Vagina (tissue), 2 donors: ENCODE measurements at regions not wholly inside any gene's neighbourhood (a gene's known extent, or its start where the extent isn't known, plus 50 kb on each side); places are given as distances from the start of the nearest gene placed in this dataset.
"Not testable (repeated sequence)": the region's sequence is repeated elsewhere in the genome, so short reads cannot be mapped to it uniquely, and the experiment has no call there.

Experiments
- DNase-seq, 2 donors: peaks; one replicate each; pipeline ENCODE4 v3.0.0-alpha.2; 2017; ENCODE audit errors: extremely low spot score in 2 of 2
- H3K27ac ChIP-seq: fragments of 200-600 bp; sonication (generic); one replicate; pipeline ENCODE4 v1.5.1; 2019
- H3K27me3 ChIP-seq: fragments of 200-600 bp; sonication (generic); one replicate; pipeline ENCODE4 v1.5.1; 2019
- H3K36me3 ChIP-seq, 2 donors: fragments of 200-600 bp; sonication (generic); one replicate each; pipeline ENCODE4 v1.5.1; 2017 to 2019
- H3K4me1 ChIP-seq: fragments of 200-600 bp; sonication (generic); one replicate; pipeline ENCODE4 v1.5.1; 2019
- H3K4me3 ChIP-seq, 2 donors: fragments of 200-600 bp; sonication (generic); 1 replicate in 1 of 2; 2 replicates in 1 of 2; pipeline ENCODE4 v1.5.1; 2016 to 2019
- H3K9me3 ChIP-seq: fragments of 200-600 bp; sonication (generic); one replicate; pipeline ENCODE4 v1.5.1; 2019
- CTCF ChIP-seq, 3 experiments: fragments of 450-650 bp in 2 of 3; fragments of 200-600 bp in 1 of 3; sonication (generic) in 1 of 3; IDR thresholded peaks; one replicate each; pipeline ENCODE4 v1.5.1; 2017 to 2019; ENCODE audit warnings: antibody characterized with exemption in 3 of 3, mild to moderate bottlenecking in 2 of 3, moderate library complexity in 2 of 3
- POLR2A ChIP-seq, 2 donors: fragments of 450-650 bp; IDR thresholded peaks; one replicate each; pipeline ENCODE4 v1.6.1; 2017; ENCODE audit warnings: antibody characterized with exemption in 2 of 2, mild to moderate bottlenecking in 2 of 2, moderate library complexity in 2 of 2
- POLR2AphosphoS5 ChIP-seq, 2 donors: sonication (generic); formaldehyde crosslinking; IDR thresholded peaks; one replicate each; pipeline ENCODE4 v1.9.0; 2017; ENCODE audit warnings: antibody characterized with exemption in 2 of 2, mild to moderate bottlenecking in 2 of 2, low read depth in 1 of 2; ENCODE audit not compliant: insufficient read depth in 1 of 2
- intact Hi-C: fragments of 100-400 bp; cut with DNase I; formaldehyde crosslinking; loops from one replicate; pipeline ENCODE4 v1.15.1; 2023

- no peaks in the 10 kb centered on the region for H3K9me3 ChIP-seq
- DNase-seq, result no peak
- H3K4me1 ChIP-seq, result no peaks in the 10 kb centered on the region
- H3K27ac ChIP-seq, result no peak overlapping the region
- no peak overlapping the region for H3K4me3 ChIP-seq
- intact Hi-C loops, result no loop called here
- TF ChIP-seq CTCF (IDR thresholded peaks at IDR 0.05) (no peak), POLR2A (IDR thresholded peaks at IDR 0.05) (no peak), POLR2AphosphoS5 (IDR thresholded peaks at IDR 0.05; ENCODE audit: insufficient read depth in 1 of 2, low read depth in 1 of 2) (no peak)
- H3K27me3 ChIP-seq, result no peaks in the 10 kb centered on the region
- no peaks in the 10 kb centered on the region for H3K36me3 ChIP-seq
These were observed 555.5 kb upstream of the CYLC2 start for GRCh38 chr9:102439583-102439982.

GRCh38 chr9:102436599-102436998 lies 558.5 kb upstream of the CYLC2 start:
- H3K4me3 ChIP-seq, H3K9me3 ChIP-seq, H3K27ac ChIP-seq, DNase-seq, H3K4me1 ChIP-seq, H3K36me3 ChIP-seq, intact Hi-C loops, H3K27me3 ChIP-seq: not testable (repeated sequence)

GRCh38 chr9:102435427-102435826 lies 559.7 kb upstream of the CYLC2 start:
- Histone ChIP-seq H3K36me3 (no peaks in the 10 kb centered on the region), H3K27ac (no peak overlapping the region), H3K27me3 (no peaks in the 10 kb centered on the region), H3K4me3 (no peak overlapping the region), H3K4me1 (no peaks in the 10 kb centered on the region), H3K9me3 (no peaks in the 10 kb centered on the region)
- intact Hi-C loops, result no loop called here
- TF ChIP-seq POLR2AphosphoS5 (IDR thresholded peaks at IDR 0.05; ENCODE audit: insufficient read depth in 1 of 2, low read depth in 1 of 2), result no peak
- DNase-seq, result no peak

- Histone ChIP-seq H3K27me3 (no peaks in the 10 kb centered on the region), H3K36me3 (no peaks in the 10 kb centered on the region), H3K4me3 (no peak overlapping the region), H3K27ac (no peak overlapping the region), H3K9me3 (no peaks in the 10 kb centered on the region), H3K4me1 (no peaks in the 10 kb centered on the region)
- TF ChIP-seq POLR2A (IDR thresholded peaks at IDR 0.05) (no peak), CTCF (IDR thresholded peaks at IDR 0.05) (no peak)
- intact Hi-C loops, result no loop called here
- no peak for DNase-seq
These were observed 560.6 kb upstream of the CYLC2 start for GRCh38 chr9:102434545-102434944.

- Histone ChIP-seq H3K4me3 (no peak overlapping the region), H3K4me1 (no peaks in the 10 kb centered on the region), H3K27ac (no peak overlapping the region), H3K27me3 (no peaks in the 10 kb centered on the region), H3K36me3 (no peaks in the 10 kb centered on the region), H3K9me3 (no peaks in the 10 kb centered on the region)
- no peak for DNase-seq
- TF ChIP-seq POLR2A (IDR thresholded peaks at IDR 0.05) (no peak), POLR2AphosphoS5 (IDR thresholded peaks at IDR 0.05; ENCODE audit: insufficient read depth in 1 of 2, low read depth in 1 of 2) (no peak), CTCF (IDR thresholded peaks at IDR 0.05) (no peak)
- intact Hi-C loops, result no loop called here
These were observed 566.8 kb upstream of the CYLC2 start for GRCh38 chr9:102428305-102428704.

- H3K27me3 ChIP-seq, H3K4me1 ChIP-seq, H3K27ac ChIP-seq, intact Hi-C loops, H3K4me3 ChIP-seq, DNase-seq, H3K36me3 ChIP-seq, H3K9me3 ChIP-seq: not testable (repeated sequence)
These were observed 578.9 kb upstream of the CYLC2 start for GRCh38 chr9:102416251-102416650.

GRCh38 chr9:102405218-102405867 lies 589.8 kb upstream of the CYLC2 start:
- DNase-seq, result no peak
- Histone ChIP-seq H3K4me3 (no peak overlapping the region), H3K27ac (no peak overlapping the region), H3K27me3 (no peaks in the 10 kb centered on the region), H3K36me3 (no peaks in the 10 kb centered on the region), H3K4me1 (no peaks in the 10 kb centered on the region), H3K9me3 (no peaks in the 10 kb centered on the region)
- TF ChIP-seq CTCF (IDR thresholded peaks at IDR 0.05), result no peak
- TF ChIP-seq POLR2AphosphoS5 (IDR thresholded peaks at IDR 0.05; ENCODE audit: insufficient read depth in 1 of 2, low read depth in 1 of 2), result no peak
- TF ChIP-seq POLR2A (IDR thresholded peaks at IDR 0.05), result no peak
- intact Hi-C loops, result no loop called here
